SK-N-DZ (cell line): ENCODE measurements at regions not wholly inside any gene's neighbourhood (a gene's known extent, or its start where the extent isn't known, plus 50 kb on each side); places are given as distances from the start of the nearest gene placed in this dataset.
"Not testable (repeated sequence)": the region's sequence is repeated elsewhere in the genome, so short reads cannot be mapped to it uniquely, and the experiment has no call there.

Experiments
- DNase-seq: peaks from one replicate; pipeline ENCODE4 v3.0.0-alpha.2; 2015; ENCODE audit warnings: low spot score

DNA sequence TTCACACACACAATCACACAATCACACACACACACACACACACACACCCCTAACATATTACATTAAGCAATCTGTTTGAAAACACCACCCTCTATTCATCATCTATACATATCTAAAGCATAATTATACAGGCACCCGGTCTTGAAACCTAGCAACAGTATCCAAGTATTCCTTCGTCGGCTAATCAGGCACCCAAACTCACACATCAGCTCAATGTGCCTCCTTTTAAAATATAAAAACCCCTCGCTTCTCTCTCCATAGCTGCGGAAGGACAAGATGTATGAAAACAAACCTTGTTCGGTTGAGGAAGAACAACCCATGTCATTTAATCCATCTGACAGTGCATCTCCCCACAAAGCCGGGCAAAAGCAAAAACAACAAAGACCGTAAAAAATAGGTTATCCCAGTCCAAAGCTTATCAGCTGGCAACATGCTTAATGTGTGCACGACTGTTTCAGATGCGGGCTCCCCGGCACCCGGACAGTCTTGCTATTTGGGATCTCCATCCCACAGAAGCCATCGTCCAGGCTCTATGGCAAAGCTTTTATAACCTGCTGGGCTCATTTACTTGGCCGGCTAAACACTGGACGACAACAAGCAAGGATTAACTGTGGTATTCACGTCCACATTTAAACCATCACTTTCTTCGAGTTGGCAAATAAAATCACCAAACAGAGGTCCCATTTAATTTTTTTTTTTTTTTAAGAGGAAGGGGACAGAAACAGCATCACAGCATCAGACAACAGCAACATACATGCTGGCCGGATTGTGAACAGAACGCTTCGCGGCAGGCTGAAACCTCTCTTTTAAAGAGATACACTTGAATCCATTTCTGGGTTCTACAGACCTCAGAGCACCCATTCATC lies 365.5 kb downstream of the SHANK2 start:
- DNase-seq: no peak

DNA sequence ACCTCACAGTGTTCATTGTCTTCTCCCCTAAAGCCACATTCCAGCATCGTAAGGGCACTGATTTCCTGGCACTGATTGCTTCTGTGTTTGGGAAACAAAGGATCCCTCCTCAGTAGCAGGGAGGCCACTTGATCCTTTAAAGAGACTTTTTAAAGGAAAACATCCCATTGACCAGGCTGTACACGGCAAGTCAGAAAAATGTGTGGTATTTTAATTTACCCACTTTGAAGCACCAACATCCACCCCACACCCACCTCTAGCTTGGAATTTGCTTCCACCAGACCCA lies 364.9 kb downstream of the SHANK2 start:
- DNase-seq: no peak

DNA sequence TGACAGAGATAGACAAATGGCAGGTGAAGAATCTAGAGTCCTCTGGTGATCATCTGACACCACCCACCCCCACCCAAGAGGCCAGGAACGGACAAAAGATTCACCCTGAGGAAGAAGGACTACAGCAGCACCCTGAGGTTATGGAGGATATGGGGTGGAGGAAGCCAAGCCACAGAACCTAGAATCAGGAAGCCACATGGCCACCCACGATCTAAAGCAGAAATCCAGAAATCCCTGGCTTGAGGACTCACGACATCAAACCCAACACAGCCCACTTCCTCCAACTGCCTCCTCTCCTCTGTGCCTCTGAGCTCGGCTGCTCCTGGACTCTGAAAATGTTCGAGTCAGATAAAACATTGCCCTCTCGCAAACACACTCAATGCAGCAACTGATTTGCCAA lies 364.3 kb downstream of the SHANK2 start:
- DNase-seq: no peak

DNA sequence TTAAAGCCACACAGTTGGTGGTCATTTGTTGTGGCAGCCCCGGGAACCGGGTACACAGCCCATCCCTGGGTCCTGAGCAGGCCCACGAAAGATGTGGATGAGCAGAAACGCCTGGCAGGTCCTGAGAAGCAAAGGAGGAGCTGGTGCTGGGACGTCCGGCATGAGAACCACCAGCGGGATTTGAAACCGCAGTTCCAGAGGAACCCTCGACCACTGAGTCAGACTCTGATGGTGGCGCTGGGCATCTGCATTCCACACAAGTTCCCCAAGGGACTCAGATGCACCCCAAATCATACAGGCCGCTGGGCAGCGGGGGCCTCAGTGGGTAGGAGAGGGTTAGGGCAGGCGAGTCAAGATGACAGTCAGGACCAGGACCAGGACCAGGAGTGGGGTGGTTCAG lies 363.0 kb downstream of the SHANK2 start:
- DNase-seq: no peak

DNA sequence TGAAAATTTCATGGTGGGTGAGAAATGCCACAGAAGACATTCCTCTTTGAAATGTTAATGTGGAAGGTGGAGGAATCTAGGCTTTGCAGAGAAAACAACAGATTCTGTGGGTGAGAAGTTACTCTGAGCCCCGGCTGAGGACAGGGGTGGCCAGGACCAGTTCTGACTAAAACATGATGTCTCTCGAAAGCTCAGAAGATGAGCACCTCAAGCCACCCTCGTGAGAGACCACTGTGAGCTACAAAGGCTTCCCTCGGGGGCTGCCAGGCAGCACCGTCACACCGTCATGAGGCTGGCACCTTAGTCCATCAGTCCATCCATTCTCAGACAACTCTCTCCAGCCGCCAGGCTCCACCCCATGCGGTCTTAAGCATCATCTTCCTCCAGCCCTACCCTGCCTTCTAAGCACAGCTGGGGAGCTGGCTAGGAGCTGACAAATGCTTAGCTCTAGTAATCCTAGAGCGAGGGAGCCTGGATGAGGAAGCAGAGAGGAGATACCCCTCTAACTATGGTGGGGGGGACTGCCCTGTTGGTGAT lies 360.5 kb downstream of the SHANK2 start:
- DNase-seq: no peak

DNA sequence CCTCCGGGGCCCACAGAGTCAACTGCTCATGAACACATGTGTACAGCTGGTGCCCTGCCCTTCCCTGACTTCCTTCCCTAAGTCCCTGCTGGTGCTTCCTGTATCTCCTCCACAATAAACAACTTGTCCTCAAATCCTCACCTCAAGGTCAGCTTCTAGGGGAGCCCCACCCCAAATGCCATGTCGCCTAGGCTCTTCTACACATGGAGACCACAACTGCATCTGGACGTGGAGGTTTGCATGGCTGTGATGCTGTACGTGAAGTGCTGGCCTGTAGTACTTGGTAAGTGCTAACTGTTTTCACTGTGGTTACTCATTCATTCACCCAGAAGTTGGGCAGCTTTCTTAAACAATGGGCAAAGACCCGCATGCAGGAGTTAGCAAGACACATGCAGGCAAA lies 359.5 kb downstream of the SHANK2 start:
- no peak for DNase-seq

DNA sequence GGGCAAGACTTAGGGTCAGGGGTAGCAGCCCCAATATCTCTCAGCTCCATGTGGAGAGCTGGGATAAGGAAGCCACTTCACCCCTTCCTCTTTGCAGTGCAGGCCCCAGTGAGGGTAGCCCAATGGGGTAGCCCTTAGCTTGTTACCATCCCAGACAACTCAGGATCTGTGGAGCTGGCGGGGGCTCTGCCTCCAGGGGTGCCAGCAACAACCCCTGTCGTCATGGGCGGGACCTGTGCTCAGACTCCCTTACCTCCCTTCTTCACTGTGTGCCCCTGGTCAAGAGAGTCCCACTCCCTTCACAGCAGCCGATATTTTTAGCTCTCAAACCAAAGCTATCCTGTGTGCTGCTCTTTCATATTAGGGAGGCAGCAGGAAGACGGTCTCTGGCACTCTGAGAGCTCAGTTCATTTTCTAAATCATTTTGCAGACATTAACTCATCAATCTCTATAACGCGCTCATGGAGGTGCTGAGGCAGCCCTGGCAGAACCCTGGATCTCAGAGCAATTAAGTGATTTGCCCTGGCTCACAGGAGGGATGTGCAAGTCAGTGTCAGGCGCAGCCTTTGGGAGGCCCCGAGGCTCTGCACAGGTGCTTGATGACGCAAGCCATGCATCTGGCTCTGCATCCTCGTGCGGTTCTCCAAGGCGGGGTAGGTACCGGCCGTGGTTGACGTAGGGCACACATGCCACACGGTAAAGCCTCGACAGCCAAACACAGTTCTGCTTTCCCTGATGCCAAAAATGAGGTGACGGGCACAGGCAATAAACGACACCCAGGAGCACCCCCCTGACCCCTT lies 357.6 kb downstream of the SHANK2 start:
- no peak for DNase-seq

DNA sequence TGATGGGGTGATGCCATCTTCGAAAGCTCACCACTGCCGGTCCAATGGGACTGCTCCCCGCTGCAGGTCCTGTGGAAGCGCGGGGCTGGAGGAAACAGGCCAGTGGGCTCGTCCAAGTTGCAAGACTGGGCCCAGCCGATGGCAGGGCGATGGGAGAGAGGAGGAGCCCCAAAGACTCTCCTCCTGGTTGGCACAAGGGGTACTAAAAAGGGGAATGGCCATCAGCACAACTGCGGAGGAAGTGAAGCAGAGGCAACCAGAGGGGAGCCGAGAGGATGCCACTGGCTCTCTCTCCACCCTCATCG lies 357.1 kb downstream of the SHANK2 start:
- no peak for DNase-seq

DNA sequence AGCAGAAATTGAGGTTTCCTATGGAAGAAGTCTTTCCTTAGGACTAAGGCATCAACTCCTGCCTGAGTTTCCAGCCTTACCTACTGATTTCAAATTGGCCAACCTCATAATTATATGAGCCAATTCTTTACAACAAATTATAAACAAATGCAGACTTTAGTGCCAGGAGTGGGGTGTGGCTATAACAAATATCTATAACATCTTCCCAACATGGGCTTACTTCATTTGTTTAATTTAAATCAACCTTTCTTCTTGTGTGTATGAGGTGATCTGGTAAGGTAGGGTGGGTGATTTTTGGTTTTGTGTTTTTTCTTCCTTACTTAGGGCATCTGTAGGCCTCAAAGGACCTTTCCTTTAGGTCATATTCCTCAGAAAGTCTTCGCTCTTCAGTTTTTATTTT lies 354.9 kb downstream of the SHANK2 start:
- no peak for DNase-seq

DNA sequence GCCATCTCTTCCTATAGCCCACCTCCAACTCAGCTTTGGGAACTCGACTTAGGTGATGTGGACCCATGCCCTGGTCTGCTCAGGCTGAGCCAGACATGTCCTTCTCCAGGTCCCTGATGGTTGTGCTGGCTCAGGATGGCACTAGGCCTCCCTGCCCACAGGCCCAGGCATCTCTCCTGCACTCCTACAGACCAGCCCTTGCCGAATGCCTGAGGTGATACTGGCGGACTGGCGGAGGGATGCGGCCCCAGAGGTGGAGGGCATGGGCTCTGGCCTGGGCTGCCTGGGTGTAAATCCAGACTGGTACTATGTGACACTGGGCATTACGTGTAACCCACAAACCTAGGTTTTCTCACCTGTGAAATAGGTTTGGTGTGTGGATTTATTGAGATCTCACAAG lies 352.8 kb downstream of the SHANK2 start:
- no peak for DNase-seq

DNA sequence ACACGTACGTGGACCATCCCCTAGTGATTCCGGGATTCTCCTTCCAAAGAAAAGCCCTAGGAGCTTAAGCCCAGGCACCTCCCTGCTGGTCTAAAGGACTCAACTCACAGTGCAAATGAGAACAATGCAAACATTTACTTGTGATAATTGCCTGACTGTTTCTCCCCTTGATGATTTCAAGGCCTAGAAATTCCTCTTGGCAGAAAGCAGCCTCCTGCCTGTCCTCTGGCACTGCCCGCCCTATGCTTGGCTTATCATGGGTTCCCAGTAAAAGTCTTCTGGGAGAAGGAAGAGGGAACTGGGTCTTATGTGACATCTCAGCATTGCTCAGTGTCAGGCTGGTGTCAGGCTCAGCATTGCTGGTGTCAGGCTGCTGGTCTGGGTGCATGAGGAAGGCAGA lies 351.8 kb downstream of the SHANK2 start:
- DNase-seq: no peak

DNA sequence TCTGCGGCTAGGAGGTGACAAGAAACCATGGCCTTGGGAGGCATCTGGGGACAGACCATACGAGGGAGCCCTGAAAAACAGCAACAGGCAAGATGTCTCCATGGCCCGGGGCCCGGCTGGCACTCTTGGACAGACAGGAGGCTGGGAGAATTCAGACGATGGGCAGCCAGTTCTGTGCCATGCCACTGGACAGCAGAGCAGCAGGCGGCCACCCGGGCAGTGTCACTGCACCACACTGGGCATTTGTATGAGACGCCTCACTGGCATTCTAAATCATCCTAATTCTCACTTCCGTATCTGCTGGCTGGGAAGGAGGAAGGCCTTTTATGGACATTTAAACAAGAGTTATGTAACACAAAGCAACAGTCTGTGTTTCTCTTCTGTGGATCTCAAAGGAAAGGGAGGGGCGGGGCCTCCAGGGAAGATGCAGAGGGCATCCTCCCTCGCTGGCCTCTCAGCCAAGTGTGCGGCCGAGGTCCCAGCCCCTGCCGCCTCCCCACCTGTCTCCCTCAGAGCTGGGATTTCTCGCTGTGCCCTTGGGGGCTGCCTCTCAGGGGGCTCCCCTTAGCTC lies 350.3 kb downstream of the SHANK2 start:
- no peak for DNase-seq

DNA sequence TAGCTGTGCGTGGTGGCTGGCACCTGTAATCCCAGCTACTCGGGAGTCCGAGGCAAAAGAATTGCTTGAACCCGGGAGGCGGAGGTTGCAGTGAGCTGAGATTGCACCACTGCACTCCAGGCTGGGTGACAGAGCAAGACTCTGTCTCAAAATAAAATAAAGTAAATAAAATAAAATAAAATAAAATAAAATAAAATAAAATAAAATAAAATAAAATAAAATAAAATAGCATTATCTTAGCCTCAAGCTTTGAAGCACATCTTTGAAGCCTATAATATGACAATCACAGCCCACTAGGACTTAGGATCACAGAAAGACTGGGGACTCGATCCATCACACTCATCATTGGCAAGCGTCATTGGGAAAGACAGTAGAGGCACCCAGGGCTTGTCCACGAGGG lies 349.1 kb downstream of the SHANK2 start:
- DNase-seq: not testable (repeated sequence)

DNA sequence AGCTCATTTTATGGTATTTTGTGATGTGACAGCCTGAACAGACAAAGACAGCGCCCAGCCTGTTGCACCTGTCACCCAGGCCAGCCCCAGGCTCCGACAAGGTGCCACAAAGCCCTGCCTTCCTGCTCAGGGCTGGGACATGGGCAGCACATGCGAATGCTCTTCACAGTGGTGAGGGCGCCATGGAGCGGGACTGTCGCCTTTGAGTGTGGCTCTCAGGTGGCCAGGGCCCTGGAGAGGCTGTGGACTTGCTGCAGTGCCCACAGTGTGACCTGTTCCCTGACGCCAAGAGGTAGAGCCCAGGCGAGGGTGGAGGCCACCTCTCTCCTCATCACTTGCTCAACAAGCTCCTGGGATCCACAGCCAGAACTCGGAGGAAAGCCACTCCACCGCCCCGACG lies 346.3 kb downstream of the SHANK2 start:
- no peak for DNase-seq

DNA sequence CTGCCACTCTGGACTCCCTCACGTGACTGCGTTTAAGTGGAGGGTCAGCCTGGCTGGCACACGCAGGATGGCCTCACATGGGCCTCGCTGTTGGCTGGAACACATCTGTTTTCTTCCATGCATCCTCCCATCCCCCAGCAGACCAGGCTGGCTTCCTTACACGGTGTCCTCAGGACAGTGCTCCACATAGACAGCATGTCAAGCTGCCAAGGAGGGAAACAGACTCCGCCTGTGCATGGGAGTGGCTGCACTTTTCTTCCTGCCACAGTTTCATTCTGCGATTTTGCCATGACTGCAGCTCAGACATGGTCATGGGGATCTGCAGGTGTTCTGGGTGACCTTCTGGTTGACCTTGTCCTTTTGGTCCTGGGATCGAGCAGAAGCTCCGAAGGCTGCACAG lies 344.2 kb downstream of the SHANK2 start:
- DNase-seq: no peak

DNA sequence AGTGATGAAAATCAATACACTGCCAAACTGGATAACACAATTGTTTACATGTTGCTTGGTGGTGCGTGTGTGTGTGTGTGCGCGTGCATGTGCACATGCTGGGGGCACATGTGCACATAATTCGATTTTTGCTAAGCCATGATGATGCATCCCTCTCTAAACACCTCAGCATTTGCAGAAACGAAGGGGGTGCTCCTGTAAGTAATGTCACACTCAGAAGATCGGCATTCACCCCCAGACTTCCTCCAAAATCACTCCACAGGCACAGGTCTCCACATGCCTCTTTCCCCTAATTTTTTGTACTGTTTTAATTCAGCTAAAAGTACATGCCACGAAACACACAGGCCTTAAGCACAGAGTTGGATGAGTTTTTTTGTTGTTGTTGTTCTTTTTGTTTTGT lies 341.5 kb downstream of the SHANK2 start:
- DNase-seq: no peak

DNA sequence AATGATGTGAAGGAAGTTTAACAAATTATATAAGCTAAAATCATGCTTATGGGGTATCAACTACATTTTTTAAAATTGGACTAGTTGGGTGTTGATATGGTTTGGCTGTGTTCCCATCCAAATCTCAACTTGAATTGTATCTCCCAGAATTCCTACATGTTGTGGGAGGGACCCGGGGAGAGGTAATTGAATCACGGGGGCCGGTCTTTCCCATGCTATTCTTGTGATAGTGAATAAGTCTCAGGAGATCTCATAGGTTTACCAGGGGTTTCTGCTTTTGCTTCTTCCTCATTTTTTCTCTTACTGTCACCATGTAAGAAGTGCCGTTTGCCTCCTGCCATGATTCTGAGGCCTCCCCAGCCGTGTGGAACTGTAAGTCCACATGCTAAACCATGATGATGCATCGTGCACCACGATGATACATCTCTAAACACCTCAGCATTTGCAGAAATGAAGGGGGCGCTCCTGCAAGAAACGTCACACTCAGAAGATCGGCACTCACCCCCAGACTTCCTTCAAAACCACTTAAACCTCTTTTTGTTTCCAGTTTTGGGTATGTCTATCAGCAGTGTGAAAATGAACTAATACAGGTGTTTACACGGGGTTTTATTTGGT lies 340.0 kb downstream of the SHANK2 start:
- DNase-seq: no peak

DNA sequence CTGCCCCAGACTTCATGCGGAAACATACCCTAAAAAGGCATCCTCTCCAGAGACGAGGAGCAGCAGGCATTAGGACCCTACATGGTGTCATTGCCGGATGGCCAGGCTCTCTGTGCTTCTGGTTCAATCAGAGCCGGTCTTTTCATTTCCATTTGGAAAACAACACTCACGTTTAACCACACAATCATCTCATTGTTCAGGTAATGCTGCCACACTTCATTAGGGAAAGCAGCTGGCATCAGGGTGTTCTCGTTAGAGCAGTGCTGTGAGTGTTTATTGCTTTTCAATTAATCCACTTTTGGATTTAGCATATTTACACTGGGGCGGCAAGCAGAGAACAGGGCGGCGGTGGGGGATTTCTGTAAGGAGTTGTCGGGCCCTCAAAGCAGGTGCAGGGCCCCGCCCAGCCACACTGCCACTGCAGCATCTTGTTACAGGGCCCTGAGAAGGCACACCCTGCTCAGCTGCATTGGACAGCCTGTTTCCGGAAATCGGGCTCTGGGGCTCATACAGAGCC lies 338.6 kb downstream of the SHANK2 start:
- DNase-seq: no peak

DNA sequence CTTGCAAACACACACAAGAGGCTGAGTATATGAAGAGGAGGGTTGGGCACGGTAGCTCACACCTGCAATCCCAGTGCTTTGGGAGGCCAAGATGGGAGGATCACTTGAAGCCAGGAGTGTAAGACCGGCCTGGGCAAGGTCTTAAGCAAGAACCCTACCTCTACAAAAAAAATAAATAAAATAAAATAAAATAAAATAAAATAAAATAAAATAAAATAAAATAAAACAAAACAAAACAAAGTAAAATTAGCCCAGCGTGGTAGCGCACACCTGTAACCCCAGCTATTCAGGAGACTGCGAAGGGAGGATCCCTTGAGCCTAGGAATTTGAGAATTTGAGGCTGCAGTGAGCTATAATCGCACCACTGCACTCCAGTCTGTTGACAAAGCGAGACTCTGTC lies 337.9 kb downstream of the SHANK2 start:
- DNase-seq: no peak

DNA sequence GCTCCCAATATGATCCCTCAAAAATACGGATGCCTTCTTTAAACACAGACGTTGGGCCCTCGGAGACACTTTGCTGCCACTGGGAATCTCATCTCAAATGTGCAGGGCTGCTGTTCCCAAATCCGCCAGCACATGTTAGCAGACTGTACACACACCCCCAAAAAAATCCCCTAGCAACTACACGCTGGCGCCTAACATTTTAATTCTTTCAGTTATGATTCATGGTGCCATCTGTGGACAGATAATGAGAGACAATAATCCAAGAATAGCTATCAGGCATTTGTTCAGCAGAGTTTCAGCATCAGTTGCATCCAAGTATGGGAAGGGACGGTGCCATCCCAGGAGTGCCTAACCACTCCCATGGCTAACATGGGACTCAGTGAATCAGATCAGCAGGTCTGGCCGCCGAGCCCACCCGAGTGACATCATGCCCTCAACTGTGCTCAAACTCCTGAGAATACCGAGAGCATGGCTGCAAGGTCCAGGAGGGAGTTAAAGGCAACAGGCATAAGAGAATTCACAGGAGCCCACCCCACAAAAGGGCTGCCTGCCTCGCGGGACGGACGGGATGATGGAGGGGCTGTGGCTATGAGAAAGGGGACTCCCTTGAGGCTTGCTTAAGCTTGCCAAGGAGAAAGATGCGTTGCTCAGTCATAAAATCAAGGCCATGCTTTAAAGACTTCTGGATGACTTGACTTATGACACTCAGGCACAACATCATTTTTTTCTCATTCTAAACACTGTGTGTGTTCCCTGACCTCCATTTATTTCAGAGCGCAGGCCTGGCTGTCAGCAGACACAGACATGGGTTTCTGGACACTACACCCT lies 337.0 kb downstream of the SHANK2 start:
- no peak for DNase-seq

DNA sequence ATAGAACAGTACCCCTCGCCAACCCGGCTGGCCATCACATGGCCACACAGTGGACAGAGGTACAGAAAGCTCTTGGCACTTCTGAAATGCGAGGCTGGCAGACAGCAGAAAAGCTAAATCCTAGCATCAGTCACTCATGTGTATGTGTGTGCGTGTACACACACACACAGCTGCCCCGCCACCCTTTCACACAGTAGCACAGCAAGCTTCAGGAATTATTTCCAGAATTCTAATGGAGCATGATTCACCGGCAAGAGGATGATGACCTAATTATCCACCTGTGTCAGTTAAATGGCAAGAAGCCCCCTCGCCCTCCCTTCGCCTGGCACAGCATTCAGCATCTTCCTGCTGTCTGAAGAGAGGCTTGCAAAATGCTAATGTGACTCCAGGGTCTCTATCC lies 336.0 kb downstream of the SHANK2 start:
- DNase-seq: no peak
